ENCODE measurements at regions not wholly inside any gene's neighbourhood (a gene's known extent, or its start where the extent isn't known, plus 50 kb on each side); places are given as distances from the start of the nearest gene placed in this dataset.

DNA sequence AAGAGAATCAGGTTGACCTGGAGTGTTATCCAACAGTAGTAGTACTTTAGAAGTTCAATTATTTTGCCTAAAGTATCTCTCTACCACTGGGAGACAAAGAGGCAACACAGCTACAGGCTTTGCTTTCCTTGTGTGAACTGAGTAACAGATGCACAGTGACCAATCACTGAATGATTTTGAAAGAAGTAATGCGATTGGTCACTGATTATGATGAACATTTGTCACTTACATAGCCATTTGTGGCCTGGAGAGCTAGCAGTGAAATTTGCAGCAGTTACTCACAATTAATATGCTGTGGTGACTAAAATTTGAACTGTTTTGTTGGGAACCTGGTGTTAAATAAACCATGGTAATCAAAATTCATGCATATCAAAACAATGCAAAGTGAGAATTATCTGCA is 508.7 kb upstream of the DIPK2B start:
- TF ChIP-seq CTCF (conservative IDR thresholded peaks at IDR 0.05; ENCODE audit: low read depth, low read length): no peak
- no peak overlapping the region for H3K4me3 ChIP-seq (ENCODE audit: low read length)
- no peak for DNase-seq (ENCODE audit: low read depth)

GRCh38 chrX:45699158-45699557 is 498.5 kb upstream of the DIPK2B start:
- no peak for TF ChIP-seq CTCF (conservative IDR thresholded peaks at IDR 0.05; ENCODE audit: low read depth, low read length)
- H3K4me3 ChIP-seq (ENCODE audit: low read length): no peak overlapping the region

GRCh38 chrX:45697591-45697990 is 496.9 kb upstream of the DIPK2B start:
- H3K4me3 ChIP-seq (ENCODE audit: low read length): no peak overlapping the region
- DNase-seq (ENCODE audit: low read depth): no peak
- TF ChIP-seq CTCF (conservative IDR thresholded peaks at IDR 0.05; ENCODE audit: low read depth, low read length): no peak

More at GRCh38 chrX:45699158-45699557, 498.5 kb upstream of the DIPK2B start:
- DNase-seq (ENCODE audit: low read depth): no peak

- DNase-seq (ENCODE audit: low read depth): no peak
- TF ChIP-seq CTCF (conservative IDR thresholded peaks at IDR 0.05; ENCODE audit: low read depth, low read length): no peak
These were observed 496.1 kb upstream of the DIPK2B start for GRCh38 chrX:45696736-45697135.

GRCh38 chrX:45689971-45690370 is 489.3 kb upstream of the DIPK2B start:
- H3K4me3 ChIP-seq (ENCODE audit: low read length): no peak overlapping the region
- no peak for TF ChIP-seq CTCF (conservative IDR thresholded peaks at IDR 0.05; ENCODE audit: low read depth, low read length)
- no peak for DNase-seq (ENCODE audit: low read depth)

More at GRCh38 chrX:45696736-45697135, 496.1 kb upstream of the DIPK2B start:
- H3K4me3 ChIP-seq (ENCODE audit: low read length): no peak overlapping the region

GRCh38 chrX:45683914-45684313 is 483.2 kb upstream of the DIPK2B start:
- H3K4me3 ChIP-seq (ENCODE audit: low read length): no peak overlapping the region
- no peak for TF ChIP-seq CTCF (conservative IDR thresholded peaks at IDR 0.05; ENCODE audit: low read depth, low read length)
- no peak for DNase-seq (ENCODE audit: low read depth)

DNA sequence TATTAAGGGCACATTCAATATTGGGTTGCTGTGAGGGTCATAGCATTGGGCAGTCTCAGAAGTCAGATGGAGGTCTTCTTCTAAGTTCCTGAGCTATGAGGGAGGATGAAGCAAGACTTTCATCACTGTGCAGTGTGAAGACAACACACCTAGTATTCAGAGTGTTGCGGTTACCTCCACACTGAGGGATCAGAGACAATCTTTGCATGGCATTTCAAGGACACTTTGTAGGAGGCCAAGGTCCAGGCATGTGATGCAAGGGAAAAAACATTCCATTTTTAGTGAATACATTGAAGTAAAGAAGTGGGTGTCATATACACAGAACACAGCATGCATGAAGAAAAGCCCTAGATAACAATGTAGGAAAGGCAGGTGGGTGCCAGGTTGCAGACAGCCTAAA is 481.2 kb upstream of the DIPK2B start:
- no peak for DNase-seq (ENCODE audit: low read depth)
- H3K4me3 ChIP-seq (ENCODE audit: low read length): no peak overlapping the region
- no peak for TF ChIP-seq CTCF (conservative IDR thresholded peaks at IDR 0.05; ENCODE audit: low read depth, low read length)
